ENCODE measurements at regions not wholly inside any gene's neighbourhood (a gene's known extent, or its start where the extent isn't known, plus 50 kb on each side); places are given as distances from the start of the nearest gene placed in this dataset.

GRCh38 chr16:26806657-26807056 is 260.1 kb upstream of the C16orf82 start:
- no peak overlapping the region for H3K4me3 ChIP-seq (ENCODE audit: low read depth, low read length)
- DNase-seq (ENCODE audit: low read depth) = no peak
- POLR2A ChIA-PET = no interaction called here
- no peak for TF ChIP-seq CTCF (IDR thresholded peaks at IDR 0.05; ENCODE audit: insufficient read depth, low read depth, low read length)
- no peaks in the 10 kb centered on the region for H3K27me3 ChIP-seq (ENCODE audit: control insufficient read depth, insufficient read depth, low read length)
- CTCF ChIA-PET = interaction anchor here (1.4 kb wide), 1 partner anchor 303 kb away, joined by 3 read pairs; no protein-coding TSS in a partner anchor
- H3K36me3 ChIP-seq (ENCODE audit: control insufficient read depth, insufficient read depth, low read length) = no peaks in the 10 kb centered on the region

GRCh38 chr16:26809461-26809860 is 257.3 kb upstream of the C16orf82 start:
- TF ChIP-seq CTCF (IDR thresholded peaks at IDR 0.05; ENCODE audit: insufficient read depth, low read depth, low read length) = no peak

GRCh38 chr16:26816266-26816665 is 250.5 kb upstream of the C16orf82 start:
- H3K4me3 ChIP-seq (ENCODE audit: low read depth, low read length) = no peak overlapping the region
- DNase-seq (ENCODE audit: low read depth) = no peak
- no peaks in the 10 kb centered on the region for H3K27me3 ChIP-seq (ENCODE audit: control insufficient read depth, insufficient read depth, low read length)
- CTCF ChIA-PET = no interaction called here
- no peaks in the 10 kb centered on the region for H3K36me3 ChIP-seq (ENCODE audit: control insufficient read depth, insufficient read depth, low read length)
- no peak for TF ChIP-seq CTCF (IDR thresholded peaks at IDR 0.05; ENCODE audit: insufficient read depth, low read depth, low read length)
- POLR2A ChIA-PET = no interaction called here

More at GRCh38 chr16:26809461-26809860, 257.3 kb upstream of the C16orf82 start:
- no peaks in the 10 kb centered on the region for H3K27me3 ChIP-seq (ENCODE audit: control insufficient read depth, insufficient read depth, low read length)
- H3K36me3 ChIP-seq (ENCODE audit: control insufficient read depth, insufficient read depth, low read length) = no peaks in the 10 kb centered on the region
- H3K4me3 ChIP-seq (ENCODE audit: low read depth, low read length) = no peak overlapping the region
- POLR2A ChIA-PET = no interaction called here
- DNase-seq (ENCODE audit: low read depth) = no peak
- CTCF ChIA-PET = no interaction called here

- no peak for TF ChIP-seq CTCF (IDR thresholded peaks at IDR 0.05; ENCODE audit: insufficient read depth, low read depth, low read length)
- CTCF ChIA-PET = no interaction called here
- H3K4me3 ChIP-seq (ENCODE audit: low read depth, low read length) = no peak overlapping the region
Observed at GRCh38 chr16:26816885-26817571, 249.7 kb upstream of the C16orf82 start.

GRCh38 chr16:26818393-26818792 is 248.3 kb upstream of the C16orf82 start:
- ChIA-PET POLR2A (no interaction called here), CTCF (no interaction called here)
- no peak for DNase-seq (ENCODE audit: low read depth)
- no peak overlapping the region for H3K4me3 ChIP-seq (ENCODE audit: low read depth, low read length)
- TF ChIP-seq CTCF (IDR thresholded peaks at IDR 0.05; ENCODE audit: insufficient read depth, low read depth, low read length) = no peak
- H3K36me3 ChIP-seq (ENCODE audit: control insufficient read depth, insufficient read depth, low read length) = no peaks in the 10 kb centered on the region
- H3K27me3 ChIP-seq (ENCODE audit: control insufficient read depth, insufficient read depth, low read length) = no peaks in the 10 kb centered on the region

More at GRCh38 chr16:26816885-26817571, 249.7 kb upstream of the C16orf82 start:
- Histone ChIP-seq H3K36me3 (ENCODE audit: control insufficient read depth, insufficient read depth, low read length) (no peaks in the 10 kb centered on the region), H3K27me3 (ENCODE audit: control insufficient read depth, insufficient read depth, low read length) (no peaks in the 10 kb centered on the region)
- POLR2A ChIA-PET = no interaction called here
- no peak for DNase-seq (ENCODE audit: low read depth)
